ENCODE measurements at regions not wholly inside any gene's neighbourhood (a gene's known extent, or its start where the extent isn't known, plus 50 kb on each side); places are given as distances from the start of the nearest gene placed in this dataset.

DNA sequence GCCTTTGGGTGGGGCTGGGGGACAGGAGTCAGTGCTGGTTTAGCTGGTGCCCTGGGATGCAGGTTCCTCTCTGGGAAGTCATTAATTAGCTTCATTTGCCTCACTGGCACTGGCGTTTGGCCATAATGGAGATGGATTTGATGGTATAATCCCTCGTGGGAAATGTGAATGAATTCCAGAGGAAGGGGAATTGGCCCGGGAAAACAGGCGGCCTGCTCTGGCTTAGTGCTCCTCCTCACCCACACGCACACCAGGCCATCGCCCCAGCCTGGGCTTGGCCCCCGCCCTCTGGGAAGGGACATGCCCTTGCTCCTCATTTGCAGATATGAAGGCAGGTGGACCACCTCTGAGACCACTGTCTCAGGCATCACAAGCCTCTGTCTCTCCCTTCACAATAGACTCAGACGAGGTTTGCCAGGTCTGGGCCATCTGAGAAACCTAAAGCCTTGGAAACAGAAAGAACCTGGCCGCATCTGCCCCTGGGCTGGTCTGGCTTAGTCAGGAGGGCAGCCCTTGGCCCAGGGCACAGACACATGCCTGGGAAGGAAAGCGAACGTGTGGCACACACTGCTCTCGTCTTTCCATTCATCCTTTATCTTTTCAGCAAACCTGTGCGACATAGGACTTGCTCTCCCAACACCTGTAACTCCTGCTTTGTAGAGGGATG, 199.2 kb upstream of the CDH4 start:
- H3K4me3 ChIP-seq (ENCODE audit: low read depth, low read length) = no peak overlapping the region
- TF ChIP-seq, protein P1, sequence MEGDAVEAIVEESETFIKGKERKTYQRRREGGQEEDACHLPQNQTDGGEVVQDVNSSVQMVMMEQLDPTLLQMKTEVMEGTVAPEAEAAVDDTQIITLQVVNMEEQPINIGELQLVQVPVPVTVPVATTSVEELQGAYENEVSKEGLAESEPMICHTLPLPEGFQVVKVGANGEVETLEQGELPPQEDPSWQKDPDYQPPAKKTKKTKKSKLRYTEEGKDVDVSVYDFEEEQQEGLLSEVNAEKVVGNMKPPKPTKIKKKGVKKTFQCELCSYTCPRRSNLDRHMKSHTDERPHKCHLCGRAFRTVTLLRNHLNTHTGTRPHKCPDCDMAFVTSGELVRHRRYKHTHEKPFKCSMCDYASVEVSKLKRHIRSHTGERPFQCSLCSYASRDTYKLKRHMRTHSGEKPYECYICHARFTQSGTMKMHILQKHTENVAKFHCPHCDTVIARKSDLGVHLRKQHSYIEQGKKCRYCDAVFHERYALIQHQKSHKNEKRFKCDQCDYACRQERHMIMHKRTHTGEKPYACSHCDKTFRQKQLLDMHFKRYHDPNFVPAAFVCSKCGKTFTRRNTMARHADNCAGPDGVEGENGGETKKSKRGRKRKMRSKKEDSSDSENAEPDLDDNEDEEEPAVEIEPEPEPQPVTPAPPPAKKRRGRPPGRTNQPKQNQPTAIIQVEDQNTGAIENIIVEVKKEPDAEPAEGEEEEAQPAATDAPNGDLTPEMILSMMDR (conservative IDR thresholded peaks at IDR 0.05; ENCODE audit: low read depth, low read length) = no peak

GRCh38 chr20:61053487-61053886, 198.6 kb upstream of the CDH4 start:
- TF ChIP-seq, protein P1 (conservative IDR thresholded peaks at IDR 0.05; ENCODE audit: low read depth, low read length) = no peak
- H3K4me3 ChIP-seq (ENCODE audit: low read depth, low read length) = no peak overlapping the region
- no peak for DNase-seq (ENCODE audit: low read depth)

More for the DNA sequence above, 199.2 kb upstream of the CDH4 start:
- DNase-seq (ENCODE audit: low read depth) = no peak

DNA sequence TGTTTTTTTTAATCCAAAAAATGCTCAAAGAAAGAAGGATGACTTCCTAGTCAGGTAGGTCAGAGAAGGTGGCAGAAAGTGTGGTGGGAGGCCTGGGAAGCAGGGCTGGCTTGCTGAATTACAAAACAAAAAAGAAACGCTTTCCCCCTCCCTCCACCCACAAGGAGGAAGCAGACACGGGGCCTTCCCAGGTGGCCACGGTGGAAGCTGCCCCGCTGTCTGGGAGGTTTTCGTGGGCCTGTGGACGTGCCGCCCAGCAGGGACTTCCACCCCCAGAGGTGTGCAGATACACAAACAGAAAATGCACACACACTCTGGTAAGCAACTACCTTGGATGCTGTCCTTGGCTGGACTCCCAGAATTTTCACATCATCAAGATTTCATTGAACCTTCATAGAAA, 198.2 kb upstream of the CDH4 start:
- DNase-seq (ENCODE audit: low read depth) = no peak
- TF ChIP-seq, protein P1 (conservative IDR thresholded peaks at IDR 0.05; ENCODE audit: low read depth, low read length) = no peak
- no peak overlapping the region for H3K4me3 ChIP-seq (ENCODE audit: low read depth, low read length)

DNA sequence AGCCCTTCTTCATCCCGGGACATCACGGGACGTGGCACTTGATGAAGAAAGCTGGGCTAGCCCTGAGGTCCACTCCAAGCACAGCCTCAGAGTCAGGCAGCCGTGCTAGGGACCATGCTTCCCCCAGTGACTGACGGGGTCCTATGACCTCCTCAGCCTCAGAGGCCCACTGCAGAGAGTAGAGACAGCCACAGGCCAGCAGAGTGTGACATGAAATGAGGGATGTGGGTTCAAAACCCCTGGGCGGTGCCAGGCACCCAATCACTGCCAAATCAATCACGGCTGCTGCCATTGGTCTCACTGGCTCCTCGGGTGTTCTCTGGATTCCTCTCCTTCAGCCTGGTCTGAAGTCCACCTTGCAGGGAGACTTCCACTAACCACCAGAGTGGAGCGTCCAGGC, 197.7 kb upstream of the CDH4 start:
- no peak for DNase-seq (ENCODE audit: low read depth)
- TF ChIP-seq, protein P1 (conservative IDR thresholded peaks at IDR 0.05; ENCODE audit: low read depth, low read length) = no peak
- H3K4me3 ChIP-seq (ENCODE audit: low read depth, low read length) = no peak overlapping the region

- TF ChIP-seq, protein P1 (conservative IDR thresholded peaks at IDR 0.05; ENCODE audit: low read depth, low read length) = no peak
- no peak for DNase-seq (ENCODE audit: low read depth)
- no peak overlapping the region for H3K4me3 ChIP-seq (ENCODE audit: low read depth, low read length)
Observed at GRCh38 chr20:61055180-61056010, 196.7 kb upstream of the CDH4 start.

DNA sequence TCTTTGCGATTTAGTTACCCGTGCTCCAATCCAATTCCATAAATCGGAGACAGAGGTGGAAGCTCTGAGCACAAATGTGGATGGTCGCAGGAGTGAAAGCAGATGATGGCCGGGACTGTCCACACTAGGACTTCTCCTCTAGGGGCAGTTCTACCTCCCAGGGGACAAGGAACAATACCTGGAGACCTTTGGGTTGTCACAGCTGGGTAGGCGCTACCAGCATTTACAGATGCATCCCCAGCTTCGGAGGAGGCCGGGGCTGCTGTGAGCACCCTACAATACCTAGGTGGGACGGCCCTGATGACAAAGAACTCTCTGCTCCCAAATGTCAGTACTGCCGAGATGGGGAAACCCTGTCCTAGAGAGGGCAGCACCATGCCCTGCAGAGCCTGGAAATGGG, 195.9 kb upstream of the CDH4 start:
- H3K4me3 ChIP-seq (ENCODE audit: low read depth, low read length) = no peak overlapping the region
- no peak for DNase-seq (ENCODE audit: low read depth)
- TF ChIP-seq, protein P1 (conservative IDR thresholded peaks at IDR 0.05; ENCODE audit: low read depth, low read length) = no peak

Measured in choroid plexus epithelial cell (primary cell).